KMS-11 (cell line): ENCODE measurements at regions not wholly inside any gene's neighbourhood (a gene's known extent, or its start where the extent isn't known, plus 50 kb on each side); places are given as distances from the start of the nearest gene placed in this dataset.

ENCODE experiments used
- H2AFZ ChIP-seq: fragments of 200-600 bp; sonication (generic); 2 replicates; pipeline ENCODE4 v1.6.1; 2016; ENCODE audit warnings: antibody characterized with exemption, mixed run types, low read depth
- H3K27ac ChIP-seq: fragments of 200-600 bp; sonication (generic); 2 replicates; pipeline ENCODE4 v1.6.1; 2016; ENCODE audit warnings: mild to moderate bottlenecking, mixed run types
- H3K27me3 ChIP-seq: fragments of 200-600 bp; sonication (generic); 2 replicates; pipeline ENCODE4 v1.6.1; 2017; ENCODE audit warnings: mild to moderate bottlenecking, low read depth, mixed run types, moderate library complexity; ENCODE audit not compliant: insufficient read depth
- H3K36me3 ChIP-seq: fragments of 200-600 bp; sonication (generic); 2 replicates; pipeline ENCODE4 v1.6.1; 2017; ENCODE audit warnings: mild to moderate bottlenecking, mixed run types; ENCODE audit not compliant: insufficient read depth
- H3K4me1 ChIP-seq: fragments of 200-600 bp; sonication (generic); 2 replicates; pipeline ENCODE4 v1.6.1; 2016; ENCODE audit warnings: mild to moderate bottlenecking, low read depth, mixed run types; ENCODE audit not compliant: poor library complexity, severe bottlenecking
- H3K4me2 ChIP-seq: fragments of 200-600 bp; sonication (generic); 2 replicates; pipeline ENCODE4 v1.7.0; 2016; ENCODE audit warnings: mild to moderate bottlenecking, mixed run types
- H3K4me3 ChIP-seq: fragments of 200-600 bp; sonication (generic); IDR thresholded peaks from 2 replicates; pipeline ENCODE4 v1.6.1; 2017; ENCODE audit warnings: low read depth, low read length, mixed read lengths; ENCODE audit not compliant: insufficient read depth
- H3K79me2 ChIP-seq: fragments of 200-600 bp; sonication (generic); 2 replicates; pipeline ENCODE4 v1.6.1; 2016; ENCODE audit warnings: low read depth, mixed run types; ENCODE audit not compliant: insufficient read depth
- H3K9ac ChIP-seq: fragments of 200-600 bp; sonication (generic); 2 replicates; pipeline ENCODE4 v1.6.1; 2016; ENCODE audit warnings: mild to moderate bottlenecking, mixed run types
- H4K20me1 ChIP-seq: fragments of 200-600 bp; sonication (generic); 2 replicates; pipeline ENCODE4 v1.6.1; 2016; ENCODE audit warnings: mild to moderate bottlenecking, mixed run types; ENCODE audit not compliant: insufficient read depth
- TF ChIP-seq, protein P1 (sequence below): fragments of 200-600 bp; sonication (generic); conservative IDR thresholded peaks from 2 replicates; pipeline ENCODE4 v1.6.1; 2017; ENCODE audit warnings: low read depth, mild to moderate bottlenecking, antibody characterized with exemption, low read length, moderate library complexity, mixed read lengths

GRCh38 chr4:122219356-122219755, 67.2 kb downstream of the BLTP1 start:
- no peaks in the 10 kb centered on the region for H3K79me2 ChIP-seq
- no peaks in the 10 kb centered on the region for H4K20me1 ChIP-seq
- no peak overlapping the region for H3K4me2 ChIP-seq
- H3K9ac ChIP-seq: no peak overlapping the region
- H3K4me1 ChIP-seq: peaks cover 3% of the 10 kb centered on the region
- no peak overlapping the region for H3K27ac ChIP-seq
- TF ChIP-seq, protein P1, sequence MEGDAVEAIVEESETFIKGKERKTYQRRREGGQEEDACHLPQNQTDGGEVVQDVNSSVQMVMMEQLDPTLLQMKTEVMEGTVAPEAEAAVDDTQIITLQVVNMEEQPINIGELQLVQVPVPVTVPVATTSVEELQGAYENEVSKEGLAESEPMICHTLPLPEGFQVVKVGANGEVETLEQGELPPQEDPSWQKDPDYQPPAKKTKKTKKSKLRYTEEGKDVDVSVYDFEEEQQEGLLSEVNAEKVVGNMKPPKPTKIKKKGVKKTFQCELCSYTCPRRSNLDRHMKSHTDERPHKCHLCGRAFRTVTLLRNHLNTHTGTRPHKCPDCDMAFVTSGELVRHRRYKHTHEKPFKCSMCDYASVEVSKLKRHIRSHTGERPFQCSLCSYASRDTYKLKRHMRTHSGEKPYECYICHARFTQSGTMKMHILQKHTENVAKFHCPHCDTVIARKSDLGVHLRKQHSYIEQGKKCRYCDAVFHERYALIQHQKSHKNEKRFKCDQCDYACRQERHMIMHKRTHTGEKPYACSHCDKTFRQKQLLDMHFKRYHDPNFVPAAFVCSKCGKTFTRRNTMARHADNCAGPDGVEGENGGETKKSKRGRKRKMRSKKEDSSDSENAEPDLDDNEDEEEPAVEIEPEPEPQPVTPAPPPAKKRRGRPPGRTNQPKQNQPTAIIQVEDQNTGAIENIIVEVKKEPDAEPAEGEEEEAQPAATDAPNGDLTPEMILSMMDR: no peak
- H3K27me3 ChIP-seq: no peaks in the 10 kb centered on the region
- H3K36me3 ChIP-seq: no peaks in the 10 kb centered on the region; the same call in 1 of the 2 replicates
- H2AFZ ChIP-seq: no peak overlapping the region
- no peak overlapping the region for H3K4me3 ChIP-seq

GRCh38 chr4:122221322-122221721, 69.2 kb downstream of the BLTP1 start:
- Histone ChIP-seq H3K4me1 (peaks cover 3% of the 10 kb centered on the region), H3K9ac (no peak overlapping the region), H2AFZ (no peak overlapping the region), H3K27me3 (no peaks in the 10 kb centered on the region), H3K4me3 (no peak overlapping the region), H3K4me2 (no peak overlapping the region), H3K27ac (no peak overlapping the region), H3K36me3 (no peaks in the 10 kb centered on the region; the same call in 1 of the 2 replicates), H4K20me1 (no peaks in the 10 kb centered on the region), H3K79me2 (no peaks in the 10 kb centered on the region)
- TF ChIP-seq, protein P1: no peak

DNA sequence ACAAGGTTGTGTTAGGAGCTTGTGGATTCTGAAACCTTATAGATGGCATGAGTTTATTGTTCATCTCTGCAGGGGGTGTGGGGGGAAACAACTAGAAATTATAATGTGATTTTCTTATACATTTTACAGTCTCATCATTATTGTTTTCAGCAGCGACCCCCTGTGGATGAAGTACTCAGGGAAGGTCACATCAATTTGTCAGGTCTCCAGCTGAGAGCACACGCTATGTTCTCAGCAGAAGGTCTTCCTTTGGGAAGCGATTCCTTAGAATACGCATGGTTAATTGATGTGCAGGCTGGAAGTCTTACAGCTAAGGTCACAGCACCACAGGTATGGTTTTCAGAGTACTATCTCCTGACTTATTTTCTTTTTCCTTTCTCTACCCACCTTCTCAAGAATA, 72.2 kb downstream of the BLTP1 start:
- H4K20me1 ChIP-seq: no peaks in the 10 kb centered on the region
- no peak overlapping the region for H3K4me3 ChIP-seq
- no peak overlapping the region for H3K27ac ChIP-seq
- H3K4me2 ChIP-seq: no peak overlapping the region
- no peak overlapping the region for H2AFZ ChIP-seq
- TF ChIP-seq, protein P1: peak; percentile 31; the same call in 1 of the 2 replicates
- H3K27me3 ChIP-seq: no peaks in the 10 kb centered on the region
- H3K4me1 ChIP-seq: peaks cover 3% of the 10 kb centered on the region
- H3K79me2 ChIP-seq: no peaks in the 10 kb centered on the region
- no peak overlapping the region for H3K9ac ChIP-seq
- H3K36me3 ChIP-seq: no peaks in the 10 kb centered on the region; the same call in 1 of the 2 replicates

DNA sequence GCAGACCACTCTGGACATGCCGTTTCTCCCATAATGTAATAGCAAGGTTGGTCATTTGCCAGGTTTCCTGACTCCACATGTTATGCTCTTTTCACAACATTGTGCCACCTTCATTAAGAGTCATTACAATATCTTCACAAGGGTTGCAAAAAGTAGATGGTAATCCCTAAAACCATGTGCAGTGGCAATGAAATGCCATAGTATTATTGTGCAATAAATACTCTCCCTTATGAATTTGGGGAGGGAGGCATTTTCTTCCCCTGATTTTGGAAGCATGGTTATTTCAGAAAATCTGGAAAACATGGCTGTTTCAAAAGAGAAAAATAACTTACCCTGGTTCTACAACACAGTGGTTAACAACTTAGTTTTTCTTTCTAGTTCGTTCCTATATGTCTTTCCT, 75.1 kb downstream of the BLTP1 start:
- H3K27me3 ChIP-seq: no peaks in the 10 kb centered on the region
- no peak overlapping the region for H3K4me2 ChIP-seq
- H3K27ac ChIP-seq: no peak overlapping the region
- H2AFZ ChIP-seq: no peak overlapping the region
- no peak overlapping the region for H3K9ac ChIP-seq
- no peaks in the 10 kb centered on the region for H4K20me1 ChIP-seq
- TF ChIP-seq, protein P1: no peak
- no peaks in the 10 kb centered on the region for H3K79me2 ChIP-seq
- H3K4me3 ChIP-seq: no peak overlapping the region
- no peaks in the 10 kb centered on the region for H3K36me3 ChIP-seq
- H3K4me1 ChIP-seq: peaks cover 3% of the 10 kb centered on the region
